Activated CD8-positive, alpha-beta memory T cell treated with anti-CD3 and anti-CD28 coated beads, Interleukin-2, amount 50 U/mL, for 1 hour (primary cell): ENCODE measurements at regions not wholly inside any gene's neighbourhood (a gene's known extent, or its start where the extent isn't known, plus 50 kb on each side); places are given as distances from the start of the nearest gene placed in this dataset.
"Not testable (repeated sequence)": the region's sequence is repeated elsewhere in the genome, so short reads cannot be mapped to it uniquely, and the experiment has no call there.

Experiments
- DNase-seq: peaks from one replicate; pipeline ENCODE4 v3.0.0-alpha.2; 2020; ENCODE audit errors: extremely low read depth

- not testable (repeated sequence) for DNase-seq
These were observed 189.9 kb downstream of the TTC6 start for GRCh38 chr14:37785298-37785697.

GRCh38 chr14:37786114-37786625 lies 190.7 kb downstream of the TTC6 start:
- not testable (repeated sequence) for DNase-seq

GRCh38 chr14:37787879-37788494 lies 192.6 kb downstream of the TTC6 start:
- DNase-seq, result no peak

DNA sequence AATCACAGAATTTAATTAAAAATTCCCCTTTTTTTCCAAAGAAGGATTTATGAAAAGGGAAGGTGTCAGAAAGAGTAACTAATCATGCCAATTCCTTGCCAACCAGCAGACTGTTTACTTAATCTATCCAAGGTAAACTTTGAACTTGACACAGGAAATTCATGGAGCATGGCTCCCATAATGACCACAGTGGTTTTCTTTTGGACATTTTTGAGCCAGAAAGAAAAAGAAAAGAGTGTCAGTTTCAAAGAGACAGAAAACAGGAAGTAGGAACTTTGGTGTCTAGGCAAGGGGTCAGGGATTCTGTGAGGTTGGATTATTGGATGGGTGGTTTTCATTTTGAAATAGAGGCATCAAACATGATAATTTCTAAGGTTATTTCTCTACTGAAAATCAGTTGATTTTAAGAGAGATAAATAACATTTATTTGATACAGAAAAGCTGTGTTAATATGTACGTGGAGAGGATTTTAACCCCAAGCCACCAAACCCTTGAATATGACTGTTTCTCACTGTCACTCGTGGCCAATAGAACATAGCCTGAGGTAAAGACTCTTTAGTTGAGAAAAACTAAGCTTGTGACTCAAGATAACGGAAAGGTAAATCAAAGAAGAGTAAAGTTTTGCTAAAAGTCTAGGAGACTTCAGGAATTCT lies 196.1 kb downstream of the TTC6 start:
- DNase-seq, result no peak

DNA sequence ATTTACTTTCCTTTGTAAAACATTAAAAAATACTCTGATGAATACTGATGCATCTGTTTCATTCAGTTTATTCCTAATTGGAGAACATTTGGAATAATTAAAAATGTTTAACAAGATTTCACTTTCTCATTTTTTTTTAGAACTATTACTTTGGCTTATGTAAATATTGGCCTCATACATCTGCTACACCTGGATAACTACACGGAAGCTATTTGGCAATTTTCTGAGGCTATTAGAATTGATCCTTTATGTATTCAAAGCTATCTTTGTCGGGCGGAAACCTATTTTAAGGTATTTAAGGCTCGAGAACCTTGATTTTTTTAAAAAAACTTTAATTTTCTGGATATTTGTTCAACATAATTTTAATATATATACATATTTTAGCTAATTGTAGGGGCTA lies 196.7 kb downstream of the TTC6 start:
- DNase-seq, result no peak

DNA sequence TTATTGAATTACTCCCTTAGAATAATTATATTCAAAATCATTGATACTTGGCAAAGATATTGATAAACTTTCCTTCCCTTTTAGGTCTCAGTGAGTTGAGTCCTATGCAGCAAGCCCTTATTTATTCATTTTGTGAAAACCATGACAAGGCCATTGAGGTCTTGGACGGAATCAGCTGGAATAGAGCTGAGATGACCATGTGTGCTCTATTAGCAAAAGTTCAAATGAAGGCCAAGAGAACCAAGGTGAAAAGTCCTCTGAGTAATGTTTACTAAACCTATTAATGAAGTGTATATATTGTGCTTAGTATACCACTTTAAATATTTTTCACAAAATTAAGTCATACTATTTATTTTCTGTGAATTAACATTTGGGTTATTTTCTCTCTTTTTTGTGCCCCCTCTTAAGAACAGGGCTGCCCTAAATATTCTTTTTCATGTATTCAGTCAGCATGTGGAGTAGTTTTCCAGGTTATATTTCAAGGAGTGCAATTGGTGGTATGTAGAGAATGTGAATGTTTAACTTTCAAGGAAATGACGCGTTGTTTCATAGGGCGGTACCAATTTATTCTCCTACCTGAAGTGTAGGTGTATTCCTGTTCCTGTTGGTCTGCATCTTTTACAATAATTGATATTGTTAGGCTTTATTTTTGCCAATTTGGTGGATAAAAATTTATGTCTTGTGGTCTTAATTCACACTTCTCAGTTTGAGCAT lies 201.4 kb downstream of the TTC6 start:
- no peak for DNase-seq

- no peak for DNase-seq
These were observed 202.2 kb downstream of the TTC6 start for GRCh38 chr14:37797675-37798074.

DNA sequence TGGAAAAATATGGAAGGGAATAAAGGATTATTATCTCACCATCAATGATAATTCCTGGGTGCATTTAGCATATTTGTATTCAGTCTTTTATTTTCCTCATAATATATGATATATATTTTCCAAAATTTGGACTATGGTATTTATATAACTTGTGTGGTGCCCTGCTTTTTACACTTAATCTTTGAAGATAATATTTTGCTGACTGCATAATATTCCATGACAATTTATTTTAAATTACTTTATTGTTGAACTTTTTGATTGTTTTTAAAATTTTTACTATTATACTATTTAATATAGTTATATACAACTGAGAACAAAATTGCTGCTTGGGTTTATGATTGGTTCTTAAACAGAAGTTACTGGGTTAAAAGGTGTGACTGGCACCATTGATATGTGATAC lies 212.3 kb downstream of the TTC6 start:
- no peak for DNase-seq

- no peak for DNase-seq
These were observed 214.8 kb downstream of the TTC6 start for GRCh38 chr14:37810094-37810801.

GRCh38 chr14:37813732-37814131 lies 218.3 kb downstream of the TTC6 start:
- no peak for DNase-seq

GRCh38 chr14:37816135-37816534 lies 220.7 kb downstream of the TTC6 start:
- DNase-seq, result no peak

DNA sequence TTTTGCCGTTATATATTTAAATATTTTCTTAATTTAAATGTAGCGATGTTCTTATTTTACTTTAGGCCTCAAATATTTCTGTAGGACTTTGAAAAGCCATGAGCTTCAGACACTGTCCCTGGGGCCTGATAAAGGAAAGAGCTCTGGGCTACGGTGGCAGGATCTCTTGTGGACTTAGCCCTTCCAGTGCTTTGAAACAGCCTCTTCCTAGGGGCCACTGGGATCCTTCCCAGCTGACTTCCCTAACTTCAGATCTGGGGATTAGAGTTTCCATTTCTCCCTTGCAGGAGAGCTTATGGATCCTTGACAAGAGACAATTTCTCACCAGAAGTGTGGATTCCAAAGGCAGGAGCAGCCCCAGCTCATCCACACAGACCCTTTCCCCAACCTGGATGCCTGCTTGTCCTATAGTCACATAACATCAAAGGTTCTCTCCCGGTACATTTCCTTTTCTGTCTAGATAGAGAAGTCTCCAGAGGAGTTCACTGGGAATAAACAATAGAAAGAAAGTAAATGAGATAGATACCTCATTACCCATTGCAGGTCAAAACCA lies 221.4 kb downstream of the TTC6 start:
- no peak for DNase-seq

DNA sequence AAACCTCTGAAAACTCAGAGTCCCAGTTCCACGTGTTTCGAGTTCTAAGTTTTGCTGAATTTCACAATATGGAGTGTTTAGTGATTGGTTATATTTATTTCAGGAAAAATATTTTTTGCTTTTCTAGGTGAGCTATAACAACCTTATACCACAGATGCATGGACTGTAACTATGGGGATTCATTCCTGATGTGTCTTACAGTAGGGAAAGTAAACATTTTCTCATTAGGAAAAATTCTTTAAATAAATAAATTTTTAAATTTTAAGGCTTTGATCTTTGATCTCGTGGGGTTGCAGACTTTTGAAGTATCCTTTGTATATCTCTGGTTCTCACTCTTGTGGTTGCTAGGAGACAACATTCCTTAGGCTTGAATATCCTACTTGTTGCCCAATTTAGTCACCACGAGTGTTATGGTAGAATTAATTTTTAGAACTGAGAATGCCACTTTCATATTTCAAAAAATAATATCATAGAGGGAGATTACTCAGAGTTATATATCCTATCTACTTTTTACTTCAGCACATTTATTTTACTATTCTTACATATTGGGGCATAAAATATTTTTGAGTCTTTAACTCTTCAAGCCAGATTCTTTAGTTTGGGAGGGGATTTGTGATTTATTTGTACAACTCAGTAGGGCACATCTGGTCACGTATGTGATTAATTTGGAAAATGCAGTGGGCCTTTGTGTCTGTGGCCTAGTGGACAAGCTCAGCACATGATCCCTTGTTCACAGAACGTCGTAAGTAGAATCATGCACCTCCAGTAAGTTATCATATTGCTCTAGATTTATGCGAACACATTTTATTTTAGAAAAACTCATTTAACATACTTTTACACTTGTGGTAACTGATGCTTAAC lies 224.0 kb downstream of the TTC6 start:
- DNase-seq, result no peak

DNA sequence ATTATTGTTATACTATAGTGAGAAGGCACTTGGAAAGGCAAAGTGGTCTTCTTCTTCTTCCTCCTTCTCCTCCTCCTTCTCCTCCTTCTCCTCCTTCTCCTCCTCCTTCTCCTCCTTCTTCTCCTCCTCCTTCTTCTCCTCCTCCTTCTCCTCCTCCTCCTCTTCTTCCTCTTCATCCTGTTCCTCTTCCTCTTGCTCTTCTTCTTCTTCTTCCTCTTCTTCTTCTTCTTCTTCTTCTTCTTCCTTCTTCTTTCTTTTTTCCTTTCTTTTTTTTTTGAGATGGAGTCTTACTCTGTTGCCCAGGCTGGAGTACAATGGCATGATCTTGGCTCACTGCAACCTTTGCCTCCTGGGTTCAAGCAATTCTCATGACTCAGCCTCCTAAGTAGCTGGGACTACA lies 225.4 kb downstream of the TTC6 start:
- not testable (repeated sequence) for DNase-seq

DNA sequence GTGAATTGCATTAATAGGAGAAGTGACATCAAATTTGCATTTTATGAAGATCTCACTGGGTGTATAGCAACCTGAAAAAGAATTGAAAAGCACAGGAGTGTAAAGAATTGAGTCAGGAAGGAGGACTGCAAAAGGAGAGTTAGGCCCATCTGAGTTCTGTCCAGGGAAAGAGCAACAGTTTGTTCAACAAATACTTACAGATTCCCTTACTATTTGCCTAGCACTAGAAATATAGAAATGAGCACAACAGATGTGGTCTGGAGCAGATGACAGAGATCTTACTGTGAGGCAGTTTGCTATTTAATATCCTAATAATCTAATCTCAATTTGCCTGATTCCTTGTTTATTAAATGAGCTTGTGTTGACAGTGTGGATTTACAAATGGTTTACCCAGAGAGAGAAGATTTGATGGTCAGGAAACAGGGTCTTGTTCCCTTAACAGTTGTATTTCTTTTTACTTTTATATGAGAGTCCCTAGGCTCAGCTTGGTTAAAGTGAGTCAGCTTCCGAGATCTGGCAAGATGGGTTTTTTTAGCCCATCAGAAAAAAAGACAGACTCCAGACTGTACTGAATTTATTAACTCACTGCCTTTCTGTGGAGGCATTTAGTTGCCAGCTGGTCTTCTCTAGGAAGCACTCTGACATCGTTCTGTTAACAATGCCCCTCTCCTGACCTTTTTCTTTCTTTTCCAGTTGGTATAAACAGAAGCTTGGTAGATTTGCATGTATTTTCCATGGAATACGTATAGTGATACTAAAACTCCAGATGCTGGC lies 229.7 kb downstream of the TTC6 start:
- no peak for DNase-seq

GRCh38 chr14:37826869-37827268 lies 231.4 kb downstream of the TTC6 start:
- no peak for DNase-seq

GRCh38 chr14:37830271-37830670 lies 234.8 kb downstream of the TTC6 start:
- no peak for DNase-seq

- DNase-seq, result no peak
These were observed 238.8 kb downstream of the TTC6 start for GRCh38 chr14:37834275-37834674.

DNA sequence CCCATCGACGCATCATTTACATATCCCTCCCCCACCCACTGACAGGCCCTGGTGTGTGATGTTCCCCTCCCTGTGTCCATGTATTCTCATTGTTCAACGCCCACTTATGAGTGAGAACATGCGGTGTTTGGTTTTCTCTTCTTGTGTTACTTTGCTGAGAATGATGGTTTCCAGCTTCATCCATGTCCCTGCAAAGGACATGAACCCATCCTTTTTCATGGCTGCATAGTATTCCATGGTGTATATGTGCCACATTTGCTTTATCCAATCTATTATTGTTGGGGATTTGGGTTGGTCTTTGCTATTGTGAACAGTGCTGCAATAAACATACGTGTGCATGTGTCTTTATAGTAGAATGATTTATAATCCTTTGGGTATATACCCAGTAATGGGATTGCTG lies 243.3 kb downstream of the TTC6 start:
- not testable (repeated sequence) for DNase-seq

DNA sequence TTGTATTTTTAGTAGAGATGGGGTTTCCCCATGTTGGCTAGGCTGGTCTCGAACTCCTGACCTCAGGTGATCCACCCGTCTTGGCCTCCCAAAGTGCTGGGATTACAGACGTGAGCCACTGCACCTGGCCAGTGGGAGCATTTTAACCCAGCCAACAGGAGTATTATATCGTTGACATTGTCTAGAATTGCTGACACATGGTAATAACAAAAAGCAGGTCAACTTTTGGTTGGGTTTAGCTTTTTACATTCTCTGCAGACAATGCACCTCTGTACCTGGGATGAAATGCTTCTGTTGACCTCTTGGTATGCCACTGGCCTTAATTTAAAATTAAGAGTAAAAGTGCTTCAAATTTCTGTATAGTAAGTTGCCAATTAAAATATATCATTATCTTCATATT lies 245.6 kb downstream of the TTC6 start:
- not testable (repeated sequence) for DNase-seq
